AG09309 (cell line): ENCODE measurements at regions not wholly inside any gene's neighbourhood (a gene's known extent, or its start where the extent isn't known, plus 50 kb on each side); places are given as distances from the start of the nearest gene placed in this dataset.

Experiments used
- DNase-seq: peaks from one replicate; pipeline ENCODE4 v3.0.0-alpha.2; 2010; ENCODE audit warnings: low read depth
- H3K4me3 ChIP-seq: 2 replicates; pipeline ENCODE4 v1.5.1; 2011; ENCODE audit warnings: mild to moderate bottlenecking, low read depth, low read length, moderate library complexity; ENCODE audit not compliant: control insufficient read depth
- TF ChIP-seq, protein P1 (sequence below): IDR thresholded peaks from 2 replicates; pipeline ENCODE4 v1.5.1; 2011; ENCODE audit warnings: mild to moderate bottlenecking, low read depth, low read length, inconsistent platforms; ENCODE audit not compliant: insufficient read depth, control insufficient read depth; ENCODE audit errors: missing control alignments

DNA sequence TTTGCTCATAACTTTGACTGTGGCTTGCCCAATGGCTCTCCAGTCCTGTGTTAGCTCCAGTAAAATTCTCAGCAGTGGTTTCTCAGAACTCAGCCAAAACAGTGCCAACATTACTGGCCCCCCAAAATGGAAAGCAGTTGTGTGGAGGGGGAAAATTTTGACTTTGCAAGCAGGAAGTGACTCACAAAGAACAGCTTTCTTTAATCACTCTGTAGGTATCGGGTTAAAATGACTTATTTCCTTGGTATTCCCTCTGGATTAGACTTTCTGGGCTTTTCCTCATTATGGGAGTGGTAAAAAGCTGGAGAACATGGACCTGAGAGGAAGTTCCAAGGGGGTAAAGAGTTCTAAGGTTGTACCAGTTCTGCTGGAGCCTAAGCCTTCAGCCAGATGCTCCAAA, 175.7 kb upstream of the RND3 start:
- no peak overlapping the region for H3K4me3 ChIP-seq
- TF ChIP-seq, protein P1, sequence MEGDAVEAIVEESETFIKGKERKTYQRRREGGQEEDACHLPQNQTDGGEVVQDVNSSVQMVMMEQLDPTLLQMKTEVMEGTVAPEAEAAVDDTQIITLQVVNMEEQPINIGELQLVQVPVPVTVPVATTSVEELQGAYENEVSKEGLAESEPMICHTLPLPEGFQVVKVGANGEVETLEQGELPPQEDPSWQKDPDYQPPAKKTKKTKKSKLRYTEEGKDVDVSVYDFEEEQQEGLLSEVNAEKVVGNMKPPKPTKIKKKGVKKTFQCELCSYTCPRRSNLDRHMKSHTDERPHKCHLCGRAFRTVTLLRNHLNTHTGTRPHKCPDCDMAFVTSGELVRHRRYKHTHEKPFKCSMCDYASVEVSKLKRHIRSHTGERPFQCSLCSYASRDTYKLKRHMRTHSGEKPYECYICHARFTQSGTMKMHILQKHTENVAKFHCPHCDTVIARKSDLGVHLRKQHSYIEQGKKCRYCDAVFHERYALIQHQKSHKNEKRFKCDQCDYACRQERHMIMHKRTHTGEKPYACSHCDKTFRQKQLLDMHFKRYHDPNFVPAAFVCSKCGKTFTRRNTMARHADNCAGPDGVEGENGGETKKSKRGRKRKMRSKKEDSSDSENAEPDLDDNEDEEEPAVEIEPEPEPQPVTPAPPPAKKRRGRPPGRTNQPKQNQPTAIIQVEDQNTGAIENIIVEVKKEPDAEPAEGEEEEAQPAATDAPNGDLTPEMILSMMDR = no peak
- peak; percentile 94 for DNase-seq

DNA sequence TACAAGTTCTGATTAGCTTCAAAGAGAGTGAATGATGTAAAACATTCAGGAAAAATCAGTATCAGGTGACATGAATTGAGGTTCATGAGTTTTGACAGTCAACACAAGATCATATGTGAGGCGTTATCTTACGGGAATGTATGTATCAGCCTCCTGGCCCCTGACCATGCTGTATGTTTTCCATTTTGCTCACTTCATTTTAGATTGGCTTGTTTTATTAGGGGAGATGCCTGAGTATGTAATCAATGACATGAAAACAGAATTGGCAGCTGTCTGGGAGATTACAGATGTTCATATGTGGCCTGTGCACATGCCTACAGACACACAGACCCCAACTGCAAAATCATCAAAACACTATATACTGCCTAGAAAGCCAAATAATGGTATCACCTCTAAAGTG, 168.5 kb upstream of the RND3 start:
- no peak for DNase-seq
- no peak overlapping the region for H3K4me3 ChIP-seq
- TF ChIP-seq, protein P1 = no peak

DNA sequence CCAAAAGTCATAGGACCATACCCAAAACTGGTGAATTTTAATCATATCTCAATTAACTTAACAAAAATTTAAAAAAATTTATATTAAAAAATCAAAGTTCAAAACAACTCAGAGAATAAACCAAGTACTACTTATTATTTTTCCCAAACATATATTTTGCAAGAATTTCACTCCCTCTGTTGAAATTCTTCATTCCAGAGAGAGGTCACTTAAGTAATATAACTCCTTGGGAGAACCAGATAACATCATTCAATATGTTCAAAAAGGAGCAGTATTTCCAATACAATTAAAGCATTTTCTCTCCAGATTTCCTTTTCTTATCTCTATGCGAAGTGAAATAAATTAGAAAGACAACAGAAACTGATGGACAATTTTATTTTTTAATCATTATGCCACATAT, 165.9 kb upstream of the RND3 start:
- TF ChIP-seq, protein P1 = no peak
- DNase-seq = no peak
- no peak overlapping the region for H3K4me3 ChIP-seq

DNA sequence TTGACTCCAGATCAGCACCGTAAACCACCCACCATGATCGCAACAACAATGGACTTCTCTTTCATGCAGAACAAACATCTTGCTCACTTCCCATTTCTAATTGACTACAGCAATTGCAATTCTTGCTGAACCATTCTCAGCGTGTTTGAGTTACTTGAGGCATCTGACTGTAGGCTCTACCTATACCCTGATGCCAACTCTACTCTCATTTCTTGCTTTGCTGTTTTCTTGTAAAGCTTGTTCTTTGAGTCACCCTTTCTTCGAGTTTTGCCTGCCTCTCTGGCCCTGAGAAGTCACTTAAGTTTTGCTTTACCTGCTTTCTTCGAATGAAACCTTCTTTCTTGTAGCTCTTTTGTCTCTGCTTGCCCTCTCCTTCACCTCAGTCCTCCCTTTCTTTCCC, 160.5 kb upstream of the RND3 start:
- no peak overlapping the region for H3K4me3 ChIP-seq
- DNase-seq = no peak
- TF ChIP-seq, protein P1 = no peak

DNA sequence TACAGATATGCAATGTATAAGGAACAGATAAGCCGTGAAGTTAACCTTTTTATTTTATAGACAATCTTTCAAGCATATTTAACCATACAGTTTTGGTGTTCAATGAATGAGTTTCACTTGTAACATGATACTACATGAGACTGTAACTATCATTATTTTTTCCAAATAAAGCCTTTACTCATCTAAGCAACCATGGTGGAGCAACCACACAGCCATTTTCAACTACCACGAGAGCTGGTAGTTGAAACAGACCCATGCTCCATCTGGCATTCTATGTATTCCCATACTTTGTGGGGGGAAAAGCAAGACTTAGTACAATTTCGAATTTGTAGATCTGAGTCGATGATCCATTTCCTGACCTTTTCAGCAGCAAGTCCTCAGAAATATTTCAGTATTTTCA, 159.3 kb upstream of the RND3 start:
- TF ChIP-seq, protein P1 = no peak
- H3K4me3 ChIP-seq = no peak overlapping the region
- DNase-seq = no peak

DNA sequence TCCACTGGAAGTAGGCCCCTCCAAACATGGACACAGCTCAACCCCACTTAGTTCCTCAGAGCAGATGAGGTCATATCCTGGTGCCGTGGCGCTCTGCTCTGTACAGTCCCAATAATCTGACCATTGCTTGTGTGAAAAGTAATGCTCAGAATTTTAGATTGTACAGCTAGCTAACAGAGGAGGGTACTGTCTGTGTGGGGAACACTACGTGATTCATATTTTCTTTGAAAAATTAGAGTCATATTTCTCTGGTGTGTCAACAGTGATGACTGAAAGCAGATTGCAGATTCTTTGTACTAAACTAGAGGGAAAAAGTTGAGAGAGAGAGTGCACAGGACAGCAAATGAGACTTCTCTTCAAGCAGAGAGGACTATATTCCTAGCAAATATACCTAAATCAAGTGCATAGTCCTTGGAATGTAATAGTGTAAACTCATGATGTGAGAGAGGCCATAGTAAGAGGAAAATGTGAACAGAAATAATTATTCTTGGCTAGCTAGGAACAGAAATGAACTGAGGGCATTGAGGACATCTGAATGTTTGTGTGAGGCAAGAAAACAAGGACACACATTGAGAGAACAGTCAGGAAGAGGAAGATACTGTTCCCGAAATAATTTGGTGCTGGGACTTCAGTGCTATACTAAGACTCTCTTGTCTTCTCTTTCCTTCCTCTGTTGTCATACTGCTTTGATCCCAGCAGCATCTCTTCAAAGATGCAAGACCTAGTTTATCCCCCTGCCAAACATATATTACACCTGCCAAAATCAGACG, 157.0 kb upstream of the RND3 start:
- TF ChIP-seq, protein P1 = no peak

More for the DNA sequence above, 157.0 kb upstream of the RND3 start:
- no peak overlapping the region for H3K4me3 ChIP-seq
- no peak for DNase-seq
